ENCODE measurements at regions not wholly inside any gene's neighbourhood (a gene's known extent, or its start where the extent isn't known, plus 50 kb on each side); places are given as distances from the start of the nearest gene placed in this dataset.
A peak's percentile ranks its signal among the peaks of the same experiment; 100 is the strongest.
"Not testable (repeated sequence)": the region's sequence is repeated elsewhere in the genome, so short reads cannot be mapped to it uniquely, and the experiment has no call there.

DNA sequence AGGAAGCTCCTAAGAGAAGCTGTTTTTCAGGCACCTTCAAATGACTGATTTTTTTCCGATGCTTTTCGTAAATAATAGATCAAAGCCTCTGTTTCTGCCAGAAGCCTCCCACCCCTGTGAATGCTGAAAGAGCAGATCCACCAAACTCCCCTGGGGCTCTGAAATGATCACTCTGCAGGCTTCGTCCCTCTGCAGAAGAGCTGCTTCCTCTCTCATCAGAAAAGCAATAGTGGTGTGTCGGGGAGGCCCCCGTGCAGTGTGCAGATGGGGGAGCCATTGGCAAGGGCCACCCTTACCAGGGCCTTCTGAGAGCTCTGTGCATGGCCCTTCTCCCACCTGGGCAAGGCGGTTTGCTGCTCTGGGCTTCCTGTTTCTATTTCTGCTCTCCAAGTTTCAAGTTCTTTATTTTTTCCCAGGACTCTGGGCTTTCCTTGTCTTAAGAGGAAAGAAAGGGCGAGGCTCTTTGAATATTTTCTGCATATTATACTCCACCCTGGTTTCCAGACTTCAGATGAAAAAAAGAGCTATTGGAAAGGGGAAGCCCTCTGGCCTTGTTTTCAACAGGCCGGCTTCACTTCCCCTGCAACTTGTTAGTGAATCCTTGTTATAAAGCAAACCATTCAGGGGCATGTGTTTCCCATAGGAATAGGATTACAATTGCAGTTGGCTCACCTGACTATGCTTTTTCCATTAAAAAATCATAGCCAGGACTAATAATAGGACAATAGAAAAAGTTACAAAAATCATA lies 155.2 kb downstream of the TTLL2 start:
- no peak for DNase-seq (ENCODE audit: extremely low read depth in 1 of 11, low read depth in 9 of 11, low spot score in 4 of 11)

DNA sequence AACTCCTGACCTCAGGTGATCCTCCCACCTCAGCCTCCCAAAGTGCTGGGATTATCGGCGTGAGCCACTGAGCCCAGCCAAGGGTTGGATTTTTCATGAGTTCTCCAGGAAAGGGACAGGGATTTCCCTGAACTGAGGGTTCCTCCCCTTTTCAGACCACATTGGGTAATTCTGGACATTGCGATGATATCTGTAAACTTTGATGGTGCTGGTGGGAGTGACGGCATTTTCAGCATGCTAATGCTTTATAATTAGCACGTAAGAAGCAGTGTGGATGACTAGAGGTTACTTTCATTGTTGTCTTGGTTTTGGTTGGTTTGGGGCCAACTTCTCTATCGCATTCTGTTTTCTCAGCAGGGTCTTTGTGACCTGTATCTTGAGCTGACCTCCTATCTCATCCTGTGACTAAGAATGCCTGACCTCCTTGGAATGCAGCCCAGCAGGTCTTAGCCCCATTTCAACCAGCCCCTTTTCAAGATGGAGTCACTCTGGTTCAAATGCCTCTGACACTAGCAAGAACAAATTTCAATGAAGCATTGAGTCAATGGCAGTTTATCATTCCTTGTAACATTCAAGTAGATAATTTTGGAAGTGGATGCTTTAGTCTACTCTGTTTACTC lies 156.5 kb downstream of the TTLL2 start:
- no peak for DNase-seq (ENCODE audit: extremely low read depth in 1 of 11, low read depth in 9 of 11, low spot score in 4 of 11)

DNA sequence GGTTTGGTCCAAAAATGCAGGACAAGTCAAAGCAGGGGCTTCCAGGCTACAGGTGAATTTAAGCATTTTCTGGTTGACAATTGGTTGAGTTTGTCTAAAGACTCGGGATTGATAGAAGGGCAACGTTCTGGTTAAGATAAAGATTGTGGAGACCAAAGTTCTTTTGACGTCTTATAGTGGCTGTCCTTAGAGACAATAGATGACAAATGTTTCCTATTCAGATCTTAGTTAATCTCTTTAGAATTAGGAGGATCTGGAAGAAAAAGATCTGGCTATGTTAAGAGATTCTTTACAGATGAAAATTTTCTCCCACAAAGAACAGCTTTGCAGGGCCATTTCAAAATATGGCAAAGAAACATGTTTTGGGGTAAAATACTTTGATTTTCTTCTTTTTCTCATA lies 157.9 kb downstream of the TTLL2 start:
- DNase-seq (ENCODE audit: extremely low read depth in 1 of 11, low read depth in 9 of 11, low spot score in 4 of 11): not testable (repeated sequence)

DNA sequence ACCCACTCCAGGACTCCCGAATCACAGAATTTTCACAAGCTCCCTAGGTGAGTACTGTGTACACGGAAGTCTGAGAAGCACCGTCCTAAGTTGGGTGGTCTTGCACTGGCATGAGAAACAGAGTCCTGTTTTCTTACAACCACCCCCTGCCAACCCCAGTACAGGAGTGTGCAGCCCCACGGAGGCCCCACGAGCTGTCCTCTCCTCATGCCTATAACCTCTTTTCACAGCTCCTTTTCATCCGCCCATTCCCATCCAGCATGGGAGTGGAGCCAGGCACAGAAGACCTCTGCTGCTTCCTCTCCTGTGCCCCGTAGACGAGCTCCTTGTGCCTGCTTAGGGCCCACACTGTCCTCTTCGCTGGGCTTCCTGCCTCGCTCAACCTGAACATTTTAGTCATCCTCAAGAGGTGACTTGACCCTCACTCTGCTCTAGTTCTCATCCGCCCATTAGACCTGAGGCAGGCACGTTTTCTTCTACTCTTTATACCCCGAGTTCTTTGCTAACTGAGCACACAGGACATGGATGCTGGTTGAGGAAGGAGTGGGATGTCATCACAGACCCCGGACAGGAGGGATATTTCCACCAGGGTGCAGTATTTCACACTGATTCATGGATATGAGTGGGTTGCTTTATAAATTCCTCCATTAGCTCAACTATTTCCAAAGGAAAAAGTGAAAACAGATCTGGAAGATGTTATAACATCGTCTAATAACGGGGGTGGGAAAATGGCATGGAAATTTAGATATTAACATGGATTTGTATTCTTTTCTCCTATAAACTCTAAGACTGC lies 160.5 kb downstream of the TTLL2 start:
- DNase-seq (ENCODE audit: extremely low read depth in 1 of 11, low read depth in 9 of 11, low spot score in 4 of 11): peak in 5 of 11 donors; percentile 37 to 53 (median 51)

DNA sequence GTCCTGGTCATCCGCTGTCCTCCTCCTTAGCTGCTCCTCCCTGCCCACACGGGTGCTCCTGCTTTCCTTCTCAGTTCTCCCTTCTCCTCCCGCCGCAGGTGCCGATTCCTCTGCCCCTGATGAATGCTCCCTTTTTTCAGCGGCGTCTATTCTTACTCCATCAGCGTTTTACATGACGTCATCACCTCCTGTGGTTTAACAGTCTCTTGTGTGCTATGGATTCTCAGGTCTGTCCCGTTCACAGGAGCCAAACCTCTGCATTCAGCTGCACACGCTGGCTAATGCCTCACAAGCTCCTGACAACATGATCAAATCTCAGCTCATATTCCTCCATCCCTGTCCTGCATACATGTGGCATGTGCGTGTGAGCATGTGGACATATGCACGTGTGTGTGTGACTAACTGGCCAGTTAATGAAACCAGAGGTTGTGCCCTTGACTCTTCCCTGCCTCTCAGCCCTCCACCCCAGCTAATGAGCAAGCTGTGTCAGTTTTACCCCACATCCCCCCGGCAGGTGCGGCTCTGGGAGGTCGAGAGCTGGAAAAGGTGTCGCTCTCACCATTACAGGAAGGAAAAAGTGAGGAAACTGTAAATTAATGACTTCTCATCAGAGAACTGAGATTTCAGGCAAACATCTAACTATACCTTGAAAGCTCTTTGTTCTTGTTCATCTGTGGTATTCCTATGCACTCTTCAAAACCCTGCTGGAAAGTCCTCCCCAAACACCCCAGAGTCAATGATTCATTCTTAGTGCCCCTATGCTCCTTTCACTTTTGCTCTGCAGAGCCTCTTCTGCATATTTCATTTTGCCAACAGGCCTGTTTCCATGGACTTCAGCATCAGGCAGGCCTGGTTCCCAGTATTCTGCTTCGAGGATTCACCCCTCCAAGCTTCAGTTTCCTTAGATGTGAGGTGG lies 163.1 kb downstream of the TTLL2 start:
- DNase-seq (ENCODE audit: extremely low read depth in 1 of 11, low read depth in 9 of 11, low spot score in 4 of 11): no peak

DNA sequence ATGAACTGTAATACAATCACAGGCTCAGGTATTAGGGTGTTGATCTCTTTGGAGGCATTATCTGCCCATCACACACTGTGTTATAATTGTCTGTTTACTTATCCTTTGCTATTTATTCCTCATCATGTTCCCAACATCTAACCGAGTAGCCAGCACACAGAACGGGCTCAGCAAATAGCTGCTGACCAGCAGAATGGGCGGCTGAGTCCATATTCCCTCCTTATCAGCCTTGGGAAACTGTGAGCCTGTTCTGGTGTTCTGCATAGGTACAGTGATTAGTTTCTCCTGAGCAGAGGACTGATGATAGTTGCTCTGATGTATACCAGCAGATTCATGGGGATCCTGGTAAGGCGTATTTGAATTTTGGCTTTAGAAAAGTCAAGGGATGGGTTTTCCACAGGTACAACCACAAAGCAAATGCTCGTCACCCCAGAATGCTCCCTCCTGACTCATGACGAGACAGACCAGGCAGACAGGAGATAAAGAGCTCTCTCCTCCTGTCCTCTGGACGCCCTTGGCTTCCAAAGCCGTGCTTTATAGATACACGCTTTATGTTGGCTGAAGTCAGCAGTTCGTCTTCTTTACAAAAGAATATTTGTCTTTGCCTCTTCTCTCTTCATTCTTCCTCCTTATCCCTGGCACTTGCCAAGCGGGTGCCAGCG lies 166.7 kb downstream of the TTLL2 start:
- no peak for DNase-seq (ENCODE audit: extremely low read depth in 1 of 11, low read depth in 9 of 11, low spot score in 4 of 11)

DNA sequence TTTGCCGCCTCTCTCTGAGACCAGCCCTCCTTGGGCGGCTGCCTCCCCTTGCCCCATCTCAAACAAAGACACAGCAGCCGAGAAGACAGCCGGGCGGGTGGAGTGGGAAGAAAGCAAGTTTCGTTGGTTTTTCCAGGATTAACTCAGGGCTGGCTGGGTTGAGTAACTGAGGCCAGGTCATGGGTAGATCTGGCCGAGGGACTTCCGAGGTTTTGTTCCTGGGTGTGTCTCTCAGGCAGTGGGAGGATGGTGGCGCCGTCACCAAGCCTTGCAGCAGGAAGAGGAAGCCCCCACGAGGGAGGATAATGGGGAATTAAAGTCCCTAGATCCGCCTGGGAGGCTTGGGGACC lies 167.2 kb downstream of the TTLL2 start:
- no peak for DNase-seq (ENCODE audit: extremely low read depth in 1 of 11, low read depth in 9 of 11, low spot score in 4 of 11)

DNA sequence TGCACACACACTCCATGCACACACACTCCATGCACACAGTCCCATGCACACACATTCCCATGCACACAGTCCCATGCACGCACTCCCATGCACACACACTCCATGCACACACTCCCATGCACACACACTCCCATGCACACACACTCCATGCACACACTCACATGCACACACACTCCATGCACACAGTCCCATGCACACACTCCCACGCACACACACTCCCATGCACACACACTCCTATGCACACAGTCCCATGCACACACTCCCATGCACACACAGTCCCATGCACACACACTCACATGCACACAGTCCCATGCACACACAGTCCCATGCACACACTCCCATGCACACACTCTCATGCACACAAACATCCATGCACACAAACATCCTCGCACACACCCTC lies 168.4 kb downstream of the TTLL2 start:
- no peak for DNase-seq (ENCODE audit: extremely low read depth in 1 of 11, low read depth in 9 of 11, low spot score in 4 of 11)

DNA sequence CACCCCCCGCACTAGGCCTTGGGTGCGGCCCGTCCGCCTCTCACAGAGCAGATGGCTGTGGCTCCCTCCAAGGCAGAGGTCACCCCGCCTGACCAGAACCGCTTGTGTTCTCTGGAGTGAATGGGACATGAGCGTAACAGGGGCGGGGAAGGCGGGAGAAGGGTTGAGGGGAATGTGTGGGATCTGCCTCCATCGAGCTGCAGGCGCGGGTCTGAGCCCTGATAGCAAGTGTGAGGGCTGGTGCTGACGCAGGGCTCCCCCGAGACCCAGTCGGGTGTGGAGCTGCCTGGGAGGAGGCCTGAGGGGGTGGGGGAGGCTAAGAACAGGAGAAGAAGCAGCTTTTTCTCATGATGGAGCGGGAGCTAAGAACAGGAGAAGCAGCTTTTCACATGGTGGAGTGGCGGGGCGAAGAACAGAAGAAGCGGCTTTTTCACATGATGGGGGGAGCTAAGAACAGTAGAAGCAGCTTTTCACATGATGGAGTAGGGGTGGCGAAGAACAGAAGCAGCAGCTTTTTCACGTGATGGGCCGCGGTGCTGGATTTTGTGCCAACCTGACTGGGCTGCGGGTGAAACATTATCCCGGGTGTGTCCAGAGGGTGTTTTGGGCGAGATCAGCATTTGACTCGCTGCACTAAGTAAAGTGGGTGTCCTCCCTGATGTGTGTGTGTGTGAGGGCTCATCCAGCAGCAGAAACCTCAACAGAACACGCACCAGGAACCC lies 169.3 kb downstream of the TTLL2 start:
- DNase-seq (ENCODE audit: extremely low read depth in 1 of 11, low read depth in 9 of 11, low spot score in 4 of 11): peak in 4 of 11 donors; percentile 39 to 68 (median 48)

DNA sequence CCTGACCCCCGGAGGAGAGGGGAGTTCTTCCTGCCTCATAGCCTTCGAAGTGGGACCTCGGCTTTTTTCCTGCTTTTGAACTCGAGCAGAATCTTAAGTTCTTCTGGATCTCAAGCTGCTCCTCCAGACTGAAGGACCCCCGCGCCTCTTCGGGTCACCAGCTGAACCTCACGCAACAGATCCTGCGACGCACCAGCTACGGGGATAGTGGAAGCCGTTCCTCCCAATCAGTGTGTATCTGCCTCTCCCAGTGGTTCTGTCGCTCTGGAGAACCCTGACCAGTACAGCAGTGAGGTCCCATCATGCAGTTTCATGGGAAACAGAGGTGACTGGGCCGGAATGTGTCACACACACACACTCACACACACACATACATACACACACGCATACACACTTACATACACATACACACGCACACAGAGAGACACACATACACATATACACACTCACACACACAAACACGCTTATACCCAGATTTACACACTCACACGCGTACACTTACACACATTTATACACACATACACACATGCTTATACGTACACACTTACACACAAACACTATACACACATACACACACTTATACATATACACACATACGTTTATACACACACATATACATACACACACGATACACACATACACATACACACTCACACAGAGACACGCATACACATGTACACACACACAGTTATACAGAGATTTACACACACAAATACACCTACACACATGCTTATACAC lies 170.0 kb downstream of the TTLL2 start:
- no peak for DNase-seq (ENCODE audit: extremely low read depth in 1 of 11, low read depth in 9 of 11, low spot score in 4 of 11)

DNA sequence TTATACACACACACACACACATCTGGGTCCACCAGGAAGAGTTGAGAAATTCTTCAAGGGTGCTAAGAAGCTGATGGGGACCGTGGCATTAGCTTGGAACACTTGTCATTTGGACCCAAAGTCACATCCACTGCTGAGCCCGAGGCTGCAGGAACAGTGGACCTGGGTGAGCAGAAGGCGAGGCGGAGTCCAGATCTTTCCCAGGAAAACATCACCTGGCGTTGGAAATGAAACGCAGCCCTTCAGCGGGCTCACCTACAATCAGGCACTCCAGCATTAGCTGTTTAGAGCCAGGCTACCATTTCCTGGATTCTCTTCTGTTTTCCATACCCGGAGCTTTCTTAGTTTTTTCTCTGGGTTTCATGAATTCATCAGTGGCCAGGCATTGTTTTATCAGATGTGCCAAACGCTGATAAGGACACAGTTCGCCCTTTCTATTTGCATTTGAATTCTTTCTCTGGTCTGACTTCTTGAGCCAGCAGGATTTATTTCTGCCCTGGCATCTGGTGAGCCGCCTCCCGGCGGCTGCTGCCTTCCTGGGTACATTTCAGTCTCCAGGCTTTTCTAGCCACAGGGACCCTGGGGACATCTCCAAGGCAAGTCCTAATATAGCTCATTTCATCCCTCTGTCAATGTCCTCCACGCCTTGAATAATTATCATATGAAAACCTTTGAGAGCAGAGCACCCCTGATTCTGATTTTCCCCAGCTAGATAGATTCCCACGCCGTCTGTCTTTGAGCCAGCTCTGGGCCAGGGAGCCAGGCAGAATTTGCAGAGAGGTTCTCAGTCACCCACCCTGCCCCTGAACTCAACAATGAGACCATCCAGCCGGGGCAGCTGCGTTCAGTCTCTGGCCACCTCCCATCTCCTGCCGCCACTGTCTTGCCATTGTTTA lies 170.9 kb downstream of the TTLL2 start:
- no peak for DNase-seq (ENCODE audit: extremely low read depth in 1 of 11, low read depth in 9 of 11, low spot score in 4 of 11)

DNA sequence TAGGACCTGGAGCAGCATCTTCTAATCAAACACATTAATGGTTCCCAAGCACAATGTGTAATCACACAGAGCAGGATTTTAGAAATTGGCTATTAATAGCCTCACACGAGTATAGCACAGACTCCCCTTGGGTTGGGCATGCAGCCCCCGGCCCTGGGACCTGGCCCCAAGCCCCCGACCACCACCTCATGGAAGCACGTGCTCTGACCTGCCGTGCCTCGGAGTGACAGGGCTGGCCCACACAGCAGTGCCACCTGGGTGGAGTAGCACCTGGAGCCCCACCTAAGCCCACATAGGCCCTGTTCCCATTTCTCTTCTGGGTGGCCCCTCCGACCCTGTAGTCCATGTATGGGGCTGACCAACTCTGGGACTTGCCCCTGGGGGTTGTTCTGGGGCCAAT lies 171.8 kb downstream of the TTLL2 start:
- no peak for DNase-seq (ENCODE audit: extremely low read depth in 1 of 11, low read depth in 9 of 11, low spot score in 4 of 11)

DNA sequence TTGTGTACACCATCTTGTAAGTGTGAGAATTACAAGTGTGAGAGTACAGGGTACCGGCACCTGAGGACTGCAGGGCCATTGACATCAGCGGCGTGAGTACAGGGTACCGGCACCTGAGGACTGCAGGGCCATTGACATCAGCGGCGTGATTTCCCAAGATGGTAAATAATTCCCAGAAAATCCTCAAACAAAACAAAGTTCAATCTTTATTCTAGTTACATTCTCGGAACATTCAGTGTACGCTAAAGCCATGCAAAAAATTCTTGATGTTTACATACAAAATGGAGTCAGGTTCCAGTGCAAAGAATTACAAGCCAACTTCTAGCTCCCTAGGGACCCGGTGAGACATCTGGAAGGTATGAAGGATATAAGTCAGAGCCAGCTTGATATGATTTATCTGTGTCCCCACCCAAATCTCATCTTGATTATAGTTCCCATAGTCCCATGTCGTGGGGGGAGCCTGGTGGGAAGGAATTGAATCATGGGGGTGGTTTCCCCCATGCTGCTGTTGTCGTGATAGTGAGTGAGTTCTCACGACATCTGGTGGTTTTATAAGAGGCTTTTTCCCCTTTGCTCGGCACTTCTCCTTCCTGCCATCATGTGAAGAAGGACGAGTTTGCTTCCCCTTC lies 172.7 kb downstream of the TTLL2 start:
- DNase-seq (ENCODE audit: extremely low read depth in 1 of 11, low read depth in 9 of 11, low spot score in 4 of 11): no peak

DNA sequence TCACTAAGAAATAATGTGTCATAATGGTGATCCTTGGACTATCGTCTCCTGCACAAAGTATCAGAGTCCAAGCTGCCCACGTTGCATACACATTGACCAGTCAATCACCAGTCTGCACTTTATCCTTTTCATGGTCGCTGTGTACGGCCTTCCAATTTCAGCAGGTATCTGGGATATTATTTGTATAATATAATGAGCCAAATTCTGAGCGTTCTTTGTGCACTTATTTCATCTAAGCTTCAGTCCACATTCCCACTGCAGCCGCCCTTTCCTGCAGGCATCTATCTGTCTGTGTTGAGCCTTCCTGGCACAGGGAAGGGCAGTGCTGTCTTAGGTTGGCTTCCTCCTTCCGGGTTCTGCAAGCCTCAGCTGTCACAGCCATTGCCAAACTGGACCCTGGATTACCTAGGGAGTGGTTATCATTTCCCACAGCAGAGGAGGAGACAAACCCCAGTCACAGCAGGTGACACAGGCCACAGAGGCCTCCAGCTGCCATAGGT lies 174.3 kb downstream of the TTLL2 start:
- no peak for DNase-seq (ENCODE audit: extremely low read depth in 1 of 11, low read depth in 9 of 11, low spot score in 4 of 11)

DNA sequence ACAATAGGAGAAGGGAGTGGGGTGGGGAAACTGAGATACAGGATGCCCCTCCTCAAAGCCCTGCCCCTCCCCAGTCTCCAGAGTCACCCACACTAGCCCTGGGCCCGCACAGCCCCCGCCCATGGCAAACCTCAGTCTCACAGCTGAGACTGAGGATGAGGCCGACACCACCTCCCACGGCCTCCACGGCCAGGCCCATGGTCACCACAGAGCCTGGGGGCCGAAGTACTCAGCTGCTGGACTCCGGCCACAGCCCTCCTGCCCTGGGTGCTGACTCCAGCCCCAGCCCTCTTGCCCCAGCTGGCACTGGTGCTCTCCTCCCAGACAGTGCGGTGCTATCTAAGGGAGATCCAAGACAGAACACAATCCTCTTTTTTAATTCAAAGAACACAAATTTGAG lies 176.1 kb downstream of the TTLL2 start:
- DNase-seq (ENCODE audit: extremely low read depth in 1 of 11, low read depth in 9 of 11, low spot score in 4 of 11): no peak

DNA sequence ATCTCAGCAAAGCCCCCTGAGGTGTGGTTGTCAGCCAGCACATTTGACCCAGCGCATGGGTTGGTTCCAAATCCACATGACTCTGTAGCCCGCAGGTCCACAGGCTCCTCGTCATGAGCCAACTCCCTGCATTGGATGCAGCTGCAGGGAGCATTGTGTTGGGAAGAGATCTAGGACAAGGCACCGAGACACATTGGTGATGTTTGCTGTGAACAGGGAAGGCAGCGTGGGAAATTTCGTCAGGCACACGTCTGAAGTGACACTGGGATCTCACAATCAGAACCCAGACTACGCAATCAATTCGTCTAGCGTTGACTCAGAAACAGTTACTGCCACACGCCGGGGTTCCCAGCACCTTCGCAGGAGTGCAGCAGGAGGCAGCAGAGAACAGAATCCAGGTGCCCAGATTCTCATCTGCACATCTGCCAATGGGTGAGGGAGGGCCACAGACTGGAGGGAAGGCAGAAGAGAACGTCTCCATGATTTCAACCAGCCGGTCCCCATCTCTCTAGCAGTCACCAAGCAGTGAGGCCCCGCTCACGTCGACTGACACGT lies 177.0 kb downstream of the TTLL2 start:
- no peak for DNase-seq (ENCODE audit: extremely low read depth in 1 of 11, low read depth in 9 of 11, low spot score in 4 of 11)

Data from renal cortex interstitium (tissue), 11 donors.